GM21576 (cell line): ENCODE measurements at regions not wholly inside any gene's neighbourhood (a gene's known extent, or its start where the extent isn't known, plus 50 kb on each side); places are given as distances from the start of the nearest gene placed in this dataset.
"Not testable (repeated sequence)": the region's sequence is repeated elsewhere in the genome, so short reads cannot be mapped to it uniquely, and the experiment has no call there.

ENCODE experiments used
- ATAC-seq: cut with Tn5 transposase; IDR thresholded peaks from one replicate; pipeline ENCODE4 v1.9.1; 2021; ENCODE audit warnings: mild to moderate bottlenecking, moderate library complexity; ENCODE audit not compliant: unreplicated experiment

GRCh38 chr9:91019871-91020270 lies 218.3 kb downstream of the SYK start:
- ATAC-seq, result not testable (repeated sequence)

- not testable (repeated sequence) for ATAC-seq
These were observed 220.0 kb downstream of the SYK start for GRCh38 chr9:91021656-91022055.

- ATAC-seq, result no peak
These were observed 222.1 kb downstream of the SYK start for GRCh38 chr9:91023741-91024140.

GRCh38 chr9:91024841-91025240 lies 223.2 kb downstream of the SYK start:
- no peak for ATAC-seq

GRCh38 chr9:91025856-91026255 lies 224.2 kb downstream of the SYK start:
- no peak for ATAC-seq

GRCh38 chr9:91026266-91026665 lies 224.6 kb downstream of the SYK start:
- ATAC-seq, result no peak

GRCh38 chr9:91027005-91027404 lies 225.4 kb downstream of the SYK start:
- ATAC-seq, result no peak

GRCh38 chr9:91028166-91028827 lies 226.7 kb downstream of the SYK start:
- no peak for ATAC-seq

- ATAC-seq, result no peak
These were observed 228.2 kb downstream of the SYK start for GRCh38 chr9:91029650-91030361.

- ATAC-seq, result no peak
These were observed 230.5 kb downstream of the SYK start for GRCh38 chr9:91032121-91032531.

GRCh38 chr9:91033270-91033669 lies 231.7 kb downstream of the SYK start:
- ATAC-seq, result no peak

GRCh38 chr9:91033797-91034196 lies 232.2 kb downstream of the SYK start:
- ATAC-seq, result no peak

GRCh38 chr9:91034521-91034920 lies 232.9 kb downstream of the SYK start:
- ATAC-seq, result no peak

GRCh38 chr9:91034976-91035824 lies 233.6 kb downstream of the SYK start:
- ATAC-seq, result no peak

- ATAC-seq, result no peak
These were observed 234.2 kb downstream of the SYK start for GRCh38 chr9:91035825-91036208.

GRCh38 chr9:91036356-91036755 lies 234.7 kb downstream of the SYK start:
- no peak for ATAC-seq

GRCh38 chr9:91036826-91037510 lies 235.3 kb downstream of the SYK start:
- no peak for ATAC-seq

GRCh38 chr9:91037511-91038482 lies 236.2 kb downstream of the SYK start:
- no peak for ATAC-seq

GRCh38 chr9:91038483-91039124 lies 237.0 kb downstream of the SYK start:
- ATAC-seq, result no peak
